Activated CD4-positive, CD25-positive, alpha-beta regulatory T cell (primary cell): ENCODE measurements at regions not wholly inside any gene's neighbourhood (a gene's known extent, or its start where the extent isn't known, plus 50 kb on each side); places are given as distances from the start of the nearest gene placed in this dataset.

Experiments
- DNase-seq, 4 experiments: peaks; one replicate each; lab custom pipeline; 2025; lab: John Stamatoyannopoulos, UW

GRCh38 chr10:113442336-113442735 lies 110.5 kb upstream of the HABP2 start:
- DNase-seq, result no peak

- no peak for DNase-seq
These were observed 109.5 kb upstream of the HABP2 start for GRCh38 chr10:113443141-113443925.

- DNase-seq, result no peak
These were observed 108.0 kb upstream of the HABP2 start for GRCh38 chr10:113444766-113445365.

GRCh38 chr10:113445736-113446135 lies 107.1 kb upstream of the HABP2 start:
- DNase-seq, result no peak

- no peak for DNase-seq
These were observed 106.1 kb upstream of the HABP2 start for GRCh38 chr10:113446739-113447138.

DNA sequence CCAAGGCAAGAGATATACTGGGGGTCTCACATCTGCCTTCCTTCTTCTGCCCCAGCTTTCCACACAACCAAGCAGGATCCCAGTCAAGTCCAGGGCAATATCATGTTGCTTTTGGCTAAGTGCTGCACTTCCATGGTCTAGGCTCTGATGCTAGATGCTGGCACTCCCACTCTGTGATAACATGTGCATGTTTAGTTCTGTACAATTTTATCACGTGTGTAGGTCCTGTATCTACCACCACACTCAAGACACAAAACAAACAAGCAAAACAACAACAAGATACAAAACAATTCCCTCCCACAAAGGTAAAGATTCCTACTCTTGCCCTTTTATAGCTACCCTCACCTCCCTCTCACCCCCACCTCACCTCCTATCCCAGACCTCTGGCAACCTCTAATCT lies 105.6 kb upstream of the HABP2 start:
- no peak for DNase-seq

- no peak for DNase-seq
These were observed 103.7 kb upstream of the HABP2 start for GRCh38 chr10:113449006-113449695.

DNA sequence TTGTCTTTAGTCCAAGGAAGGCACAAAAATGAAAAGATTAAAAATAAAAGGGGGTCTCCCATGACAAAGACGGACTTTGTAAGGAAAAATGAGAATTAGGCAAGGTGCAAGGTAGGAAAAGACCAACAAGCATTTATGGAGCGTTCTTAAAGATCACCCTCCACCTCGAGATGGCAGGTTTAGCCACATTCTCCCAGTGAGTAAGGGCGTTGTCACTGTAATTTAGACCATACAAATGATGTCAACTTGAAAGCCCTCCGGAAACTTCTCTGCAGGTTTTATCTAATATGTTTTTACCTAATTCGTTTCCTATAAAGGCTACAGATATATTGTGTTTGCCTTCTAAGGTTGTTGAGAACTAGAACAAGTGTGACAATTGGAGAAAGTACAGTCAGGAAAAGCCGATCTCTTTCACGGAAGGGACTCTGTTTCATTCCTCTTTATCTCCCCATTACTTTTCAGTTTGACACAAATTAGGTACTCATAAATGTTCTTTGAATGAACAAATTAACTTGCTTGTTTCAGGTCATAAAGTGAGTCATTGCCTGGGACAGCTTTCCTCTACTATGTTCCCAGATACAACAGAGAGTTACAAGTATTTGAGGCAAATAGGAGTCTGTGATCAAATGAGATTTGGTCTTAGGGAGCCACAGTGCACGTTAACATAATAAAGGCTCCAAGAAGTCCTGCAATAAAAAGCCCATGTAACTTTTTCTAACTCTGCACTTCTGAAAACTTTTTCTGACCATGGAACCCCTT lies 102.6 kb upstream of the HABP2 start:
- DNase-seq, result no peak

DNA sequence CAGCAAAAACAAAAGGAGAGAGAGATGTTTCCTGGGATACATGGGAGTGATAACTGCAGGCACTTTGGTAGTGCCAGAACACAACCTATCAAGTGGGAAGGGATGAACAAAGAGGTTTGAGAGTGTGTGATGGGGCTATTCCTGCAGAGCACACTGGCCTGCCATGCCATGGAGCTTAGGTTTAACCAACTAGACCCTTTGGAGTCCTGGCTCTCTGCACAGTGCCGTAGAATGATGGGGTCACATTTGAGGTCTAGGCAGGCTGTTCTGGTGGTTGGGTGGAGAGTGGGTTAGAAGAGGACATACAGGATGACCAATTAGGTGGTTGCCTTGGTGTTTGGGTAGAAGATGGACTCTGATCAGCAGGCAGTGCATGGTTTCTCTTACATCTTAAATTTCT lies 101.9 kb upstream of the HABP2 start:
- DNase-seq, result no peak

GRCh38 chr10:113452146-113452845 lies 100.6 kb upstream of the HABP2 start:
- no peak for DNase-seq

- no peak for DNase-seq
These were observed 99.5 kb upstream of the HABP2 start for GRCh38 chr10:113453351-113453750.

DNA sequence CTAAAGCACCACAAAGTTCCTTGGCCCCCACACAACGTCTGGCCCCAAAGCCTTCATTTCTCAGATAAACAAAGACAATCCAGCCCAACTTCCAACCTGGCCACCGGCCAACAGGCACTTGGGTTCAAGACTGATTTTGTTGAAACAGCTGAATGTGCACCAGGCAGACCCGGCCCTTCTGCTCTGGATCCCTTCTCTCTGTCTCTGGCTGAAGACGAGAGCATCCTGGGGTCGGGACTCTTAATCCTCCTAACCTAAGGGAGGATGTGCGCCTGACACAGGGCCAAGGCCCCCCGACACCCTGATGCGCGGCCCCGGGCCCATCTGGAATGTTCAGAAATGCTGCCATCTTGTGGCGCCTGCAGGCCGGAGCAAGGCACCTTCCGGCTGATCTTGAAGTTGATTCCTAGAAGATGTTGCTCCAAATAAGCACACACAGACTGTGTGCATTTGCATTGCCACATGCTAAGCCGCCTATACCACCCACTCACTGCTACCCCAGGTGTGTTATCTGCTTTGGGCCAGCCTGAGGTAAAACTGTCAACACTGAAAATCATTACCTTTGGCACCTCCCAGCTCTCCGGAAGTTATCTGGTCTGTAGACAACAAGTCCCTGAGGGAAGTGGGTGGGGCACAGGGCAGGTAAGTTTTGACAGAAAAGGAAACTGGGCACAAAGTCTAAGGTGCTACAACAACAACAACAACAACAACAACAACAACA lies 98.4 kb upstream of the HABP2 start:
- no peak for DNase-seq

DNA sequence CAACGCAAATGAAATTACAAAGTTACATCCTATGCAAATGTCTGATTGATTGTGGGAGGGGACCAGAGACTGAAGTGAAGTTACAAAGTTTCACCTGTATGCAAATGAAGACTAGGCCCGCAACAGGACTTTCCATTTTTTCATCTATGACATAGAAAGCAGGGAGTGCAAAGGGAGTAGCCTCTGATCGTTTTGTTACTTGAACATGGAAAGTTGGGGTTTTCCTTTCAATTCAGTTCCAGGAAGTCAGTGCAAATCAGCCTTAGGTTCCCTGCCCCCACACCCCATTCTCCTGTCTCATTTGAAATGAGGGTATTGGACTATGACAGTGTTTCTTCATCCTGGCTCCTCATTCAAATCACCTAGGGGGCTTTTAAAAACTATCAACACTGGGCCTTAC lies 96.9 kb upstream of the HABP2 start:
- DNase-seq, result no peak

DNA sequence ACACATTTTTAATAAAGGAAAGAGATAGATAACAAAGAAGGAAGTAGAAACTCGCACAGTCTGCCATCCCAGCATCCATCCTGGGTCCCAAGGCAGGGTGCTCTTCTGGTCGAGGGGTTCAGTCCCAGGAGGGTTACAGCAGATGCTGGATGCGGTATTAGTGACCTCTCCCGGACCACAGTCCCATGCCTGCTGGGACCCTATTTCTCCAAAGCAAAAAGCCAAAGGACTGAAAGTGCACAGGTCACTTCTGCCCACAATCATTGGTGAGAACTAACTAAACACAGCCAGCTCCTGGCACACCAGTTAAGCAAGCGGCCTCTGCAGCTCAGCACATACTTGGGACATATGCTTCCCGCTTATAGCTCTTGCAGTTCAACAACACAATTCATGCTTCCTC lies 96.1 kb upstream of the HABP2 start:
- DNase-seq, result no peak

DNA sequence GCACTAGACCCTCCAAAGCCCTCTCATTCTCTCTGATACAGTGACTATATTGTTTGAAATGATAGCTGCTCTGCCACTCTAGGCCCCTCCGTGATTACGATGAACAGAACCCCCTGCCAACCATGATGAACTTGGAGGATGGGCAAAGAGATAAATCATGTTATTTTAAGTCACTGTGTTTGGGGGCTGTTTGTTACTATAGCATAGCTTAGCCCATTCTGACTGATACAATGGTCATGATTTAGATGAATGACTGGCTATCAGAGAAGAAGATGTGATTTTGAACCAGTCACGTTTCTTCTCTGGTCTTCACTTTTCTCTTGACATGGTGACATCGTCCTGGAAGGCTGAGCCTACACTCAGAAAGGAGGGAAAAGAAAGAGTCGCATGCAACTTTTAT lies 95.4 kb upstream of the HABP2 start:
- no peak for DNase-seq

- DNase-seq, result no peak
These were observed 94.4 kb upstream of the HABP2 start for GRCh38 chr10:113458451-113458850.

DNA sequence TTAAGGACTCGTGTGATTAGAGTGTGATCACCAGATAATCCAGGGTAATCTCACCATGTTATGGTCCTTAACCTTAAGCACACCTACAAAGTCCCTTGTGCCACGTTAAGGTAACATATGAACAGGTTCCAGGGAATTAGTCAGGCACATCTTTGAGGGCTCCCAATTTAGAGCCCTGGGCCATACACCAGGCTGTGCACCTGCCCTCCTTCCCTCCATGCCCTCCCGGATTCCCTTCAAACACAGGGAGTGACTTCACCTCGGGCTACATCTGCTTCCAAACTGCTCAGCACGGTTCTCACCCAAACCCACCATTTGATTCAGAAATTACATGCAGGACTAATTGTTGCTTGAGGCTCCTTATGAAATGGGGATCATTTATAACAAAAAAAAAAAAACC lies 93.9 kb upstream of the HABP2 start:
- no peak for DNase-seq

GRCh38 chr10:113459626-113460280 lies 93.1 kb upstream of the HABP2 start:
- no peak for DNase-seq

GRCh38 chr10:113463083-113463482 lies 89.8 kb upstream of the HABP2 start:
- DNase-seq, result no peak

- DNase-seq, result no peak
These were observed 89.1 kb upstream of the HABP2 start for GRCh38 chr10:113463777-113464176.

DNA sequence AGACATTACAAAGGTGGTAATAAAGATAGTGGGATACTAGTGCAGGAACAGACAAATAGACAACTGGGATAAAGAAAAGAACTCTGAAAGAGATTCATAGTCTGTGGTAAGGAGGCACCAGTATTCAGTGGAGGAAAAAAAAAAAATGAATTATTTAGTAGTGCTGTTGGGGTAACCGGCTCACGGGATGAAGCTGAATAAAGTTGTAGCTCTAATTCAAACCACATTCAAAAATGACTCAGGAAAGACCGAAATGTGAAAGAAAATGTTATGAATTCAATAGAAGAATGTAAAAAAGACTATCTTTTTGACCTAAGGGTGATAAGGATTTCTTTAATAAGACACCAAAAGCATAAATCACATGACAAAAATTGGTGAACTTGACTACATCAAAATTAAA lies 83.1 kb upstream of the HABP2 start:
- DNase-seq, result no peak
